BJ (cell line): ENCODE measurements at regions not wholly inside any gene's neighbourhood (a gene's known extent, or its start where the extent isn't known, plus 50 kb on each side); places are given as distances from the start of the nearest gene placed in this dataset.

Experiments used
- CTCF ChIA-PET: fragments of 350-600 bp; formaldehyde crosslinking; extraction: SDS; loops from one replicate; lab custom pipeline; 2021; ENCODE audit warnings: antibody characterized with exemption, inconsistent platforms; lab: Yijun Ruan, JAX
- POLR2A ChIA-PET: fragments of 300-600 bp; sonication (Branson Sonifier 250); formaldehyde crosslinking; extraction: SDS; loops from one replicate; lab custom pipeline; 2021; ENCODE audit warnings: antibody characterized with exemption; lab: Charles Lee
- DNase-seq: peaks from one replicate; pipeline ENCODE4 v3.0.0-alpha.2; 2011; ENCODE audit warnings: low read depth
- H3K27me3 ChIP-seq: 2 replicates; pipeline ENCODE4 v1.6.0; 2011; ENCODE audit warnings: low read length; ENCODE audit not compliant: control insufficient read depth, insufficient read depth
- H3K36me3 ChIP-seq: 2 replicates; pipeline ENCODE4 v1.5.1; 2011; ENCODE audit warnings: low read length; ENCODE audit not compliant: control insufficient read depth, insufficient read depth
- H3K4me3 ChIP-seq: 2 replicates; pipeline ENCODE4 v1.5.1; 2011; ENCODE audit warnings: low read depth, mild to moderate bottlenecking, control low read depth, low read length
- TF ChIP-seq, protein P1 (sequence below): IDR thresholded peaks from 2 replicates; pipeline ENCODE4 v1.5.1; 2011; ENCODE audit warnings: low read depth, mild to moderate bottlenecking, control low read depth, inconsistent platforms, low read length, moderate library complexity; ENCODE audit not compliant: insufficient read depth

DNA sequence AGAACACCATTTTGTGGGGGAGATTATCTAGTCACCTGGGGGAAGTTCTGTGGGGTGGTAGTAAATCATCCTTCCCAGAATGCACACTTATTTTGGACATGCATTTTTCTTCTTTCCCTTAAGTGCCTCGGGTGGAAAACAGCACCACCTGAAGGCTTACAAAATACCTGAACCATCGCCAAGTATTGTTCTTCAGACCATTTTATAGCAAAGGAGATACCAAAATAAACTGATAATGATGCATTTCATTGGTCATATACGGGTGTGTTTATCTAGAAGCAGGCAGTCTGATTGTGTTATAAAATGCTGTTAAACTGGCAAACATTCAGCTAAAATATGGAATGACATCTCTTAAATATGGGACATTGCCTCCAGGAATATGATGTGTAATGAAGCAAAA lies 1034.7 kb downstream of the SLITRK1 start:
- no peak for DNase-seq
- H3K4me3 ChIP-seq = no peak overlapping the region
- no peaks in the 10 kb centered on the region for H3K36me3 ChIP-seq
- CTCF ChIA-PET = interaction anchor here (0.6 kb wide), 1 partner anchor 192 kb away, joined by 3 read pairs; no protein-coding TSS in a partner anchor
- H3K27me3 ChIP-seq = no peaks in the 10 kb centered on the region
- POLR2A ChIA-PET = interaction anchor here (0.6 kb wide), 1 partner anchor 21 kb away, joined by 3 read pairs; no protein-coding TSS in a partner anchor
- TF ChIP-seq, protein P1, sequence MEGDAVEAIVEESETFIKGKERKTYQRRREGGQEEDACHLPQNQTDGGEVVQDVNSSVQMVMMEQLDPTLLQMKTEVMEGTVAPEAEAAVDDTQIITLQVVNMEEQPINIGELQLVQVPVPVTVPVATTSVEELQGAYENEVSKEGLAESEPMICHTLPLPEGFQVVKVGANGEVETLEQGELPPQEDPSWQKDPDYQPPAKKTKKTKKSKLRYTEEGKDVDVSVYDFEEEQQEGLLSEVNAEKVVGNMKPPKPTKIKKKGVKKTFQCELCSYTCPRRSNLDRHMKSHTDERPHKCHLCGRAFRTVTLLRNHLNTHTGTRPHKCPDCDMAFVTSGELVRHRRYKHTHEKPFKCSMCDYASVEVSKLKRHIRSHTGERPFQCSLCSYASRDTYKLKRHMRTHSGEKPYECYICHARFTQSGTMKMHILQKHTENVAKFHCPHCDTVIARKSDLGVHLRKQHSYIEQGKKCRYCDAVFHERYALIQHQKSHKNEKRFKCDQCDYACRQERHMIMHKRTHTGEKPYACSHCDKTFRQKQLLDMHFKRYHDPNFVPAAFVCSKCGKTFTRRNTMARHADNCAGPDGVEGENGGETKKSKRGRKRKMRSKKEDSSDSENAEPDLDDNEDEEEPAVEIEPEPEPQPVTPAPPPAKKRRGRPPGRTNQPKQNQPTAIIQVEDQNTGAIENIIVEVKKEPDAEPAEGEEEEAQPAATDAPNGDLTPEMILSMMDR = no peak

DNA sequence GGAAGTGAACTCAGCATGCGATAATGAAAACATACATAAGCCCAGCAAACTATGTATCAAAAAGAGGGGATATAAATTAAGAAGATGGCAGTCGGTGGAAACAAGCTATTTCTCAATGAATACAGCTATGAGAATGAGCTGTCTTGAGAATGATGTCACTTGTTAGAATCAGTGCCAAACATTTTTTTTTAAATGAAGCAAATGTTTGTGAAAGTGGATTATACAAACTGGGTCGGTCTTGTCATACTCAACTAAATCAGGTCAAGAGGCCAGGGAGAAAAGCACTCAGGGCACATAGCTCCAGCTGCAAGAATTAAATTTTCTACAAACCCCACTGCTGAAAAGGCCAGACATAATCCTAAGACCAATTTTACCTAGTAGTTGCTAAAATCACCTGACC lies 1048.4 kb downstream of the SLITRK1 start:
- ChIA-PET CTCF (no interaction called here), POLR2A (no interaction called here)
- DNase-seq = no peak
- Histone ChIP-seq H3K36me3 (no peaks in the 10 kb centered on the region), H3K4me3 (no peak overlapping the region), H3K27me3 (no peaks in the 10 kb centered on the region)
- TF ChIP-seq, protein P1 = no peak

DNA sequence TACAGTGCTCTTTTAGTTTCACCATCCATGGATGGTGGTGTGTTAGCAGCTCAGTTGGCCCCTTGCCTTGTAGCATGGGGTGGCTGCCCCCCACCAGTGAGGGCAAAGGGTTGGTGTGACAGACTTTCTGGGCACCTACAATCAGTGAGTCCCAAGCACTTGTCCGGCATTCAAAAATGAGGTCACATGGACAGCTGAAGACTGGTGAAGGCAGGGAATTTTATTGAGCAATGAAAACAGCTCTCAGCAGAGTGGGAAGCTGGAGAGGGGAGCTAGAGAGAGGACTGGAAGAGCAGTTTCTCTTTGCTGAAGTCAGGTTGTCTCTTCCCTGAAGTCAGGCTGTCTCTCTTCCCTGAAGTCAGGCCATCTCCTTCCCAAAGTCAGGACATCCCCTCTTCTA lies 1053.2 kb downstream of the SLITRK1 start:
- H3K36me3 ChIP-seq = no peaks in the 10 kb centered on the region
- CTCF ChIA-PET = no interaction called here

DNA sequence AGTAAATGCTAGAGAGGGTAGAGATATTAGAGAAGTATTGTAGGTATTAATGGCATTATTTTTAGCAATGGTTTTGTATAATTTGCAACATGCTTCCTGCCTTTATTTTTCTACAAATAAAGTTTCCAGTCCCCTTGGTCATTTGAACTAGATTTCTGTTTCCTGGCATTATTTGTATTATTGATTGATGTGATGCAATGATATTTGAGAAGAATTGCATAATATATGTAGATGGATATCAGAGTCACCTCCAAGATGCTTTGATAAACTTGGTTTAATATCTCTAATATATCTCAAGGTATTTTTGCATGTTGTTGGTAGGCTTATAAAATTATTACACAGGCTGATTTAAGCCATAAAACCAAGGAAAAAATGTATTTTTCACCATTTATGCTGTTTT lies 1054.5 kb downstream of the SLITRK1 start:
- CTCF ChIA-PET = no interaction called here
- TF ChIP-seq, protein P1 = no peak
- no peak for DNase-seq
- H3K4me3 ChIP-seq = no peak overlapping the region
- POLR2A ChIA-PET = no interaction called here
- H3K27me3 ChIP-seq = no peaks in the 10 kb centered on the region
- H3K36me3 ChIP-seq = no peaks in the 10 kb centered on the region

More for the DNA sequence above, 1053.2 kb downstream of the SLITRK1 start:
- Histone ChIP-seq H3K4me3 (no peak overlapping the region), H3K27me3 (no peaks in the 10 kb centered on the region)
- POLR2A ChIA-PET = no interaction called here
- DNase-seq = no peak
- TF ChIP-seq, protein P1 = no peak

DNA sequence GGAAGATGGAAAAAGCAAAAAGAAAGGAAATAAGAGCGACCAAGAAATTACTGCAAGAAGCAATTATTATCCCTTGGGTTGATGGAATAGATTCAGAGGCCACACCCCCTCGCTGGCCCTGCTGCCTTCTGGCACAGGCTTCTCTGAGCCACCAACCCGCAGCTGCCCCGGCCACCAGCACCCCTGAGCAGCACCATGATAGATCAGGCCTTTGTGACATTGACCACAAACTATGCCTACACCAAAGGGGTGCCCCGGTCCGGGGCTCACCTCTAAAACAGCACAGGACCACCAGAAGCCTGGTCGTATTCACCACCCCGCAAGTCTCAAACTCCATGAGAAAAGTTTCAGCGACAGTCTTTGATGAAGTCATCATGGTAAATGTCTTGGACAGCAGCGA lies 1059.3 kb downstream of the SLITRK1 start:
- ChIA-PET POLR2A (no interaction called here), CTCF (no interaction called here)
- TF ChIP-seq, protein P1 = no peak
- Histone ChIP-seq H3K4me3 (no peak overlapping the region), H3K27me3 (no peaks in the 10 kb centered on the region), H3K36me3 (no peaks in the 10 kb centered on the region)
- DNase-seq = no peak
